GM19238 (cell line): ENCODE measurements at regions not wholly inside any gene's neighbourhood (a gene's known extent, or its start where the extent isn't known, plus 50 kb on each side); places are given as distances from the start of the nearest gene placed in this dataset.

Experiments
- DNase-seq: peaks from one replicate; pipeline ENCODE4 v3.0.0; 2011; ENCODE audit warnings: low spot score; ENCODE audit not compliant: insufficient read length

GRCh38 chr5:90201923-90202322 lies 207.6 kb downstream of the CETN3 start:
- DNase-seq, result no peak

GRCh38 chr5:90193185-90193822 lies 216.3 kb downstream of the CETN3 start:
- DNase-seq, result no peak

GRCh38 chr5:90191352-90192045 lies 218.1 kb downstream of the CETN3 start:
- no peak for DNase-seq

GRCh38 chr5:90185897-90186468 lies 223.6 kb downstream of the CETN3 start:
- DNase-seq, result no peak

- DNase-seq, result no peak
Observed at GRCh38 chr5:90184764-90185163, 224.8 kb downstream of the CETN3 start.

GRCh38 chr5:90182726-90183125 lies 226.8 kb downstream of the CETN3 start:
- DNase-seq, result no peak

GRCh38 chr5:90174236-90174635 lies 235.3 kb downstream of the CETN3 start:
- DNase-seq, result no peak

- no peak for DNase-seq
Observed at GRCh38 chr5:90173299-90174030, 236.1 kb downstream of the CETN3 start.

GRCh38 chr5:90171466-90171865 lies 238.1 kb downstream of the CETN3 start:
- no peak for DNase-seq

- DNase-seq, result no peak
Observed at GRCh38 chr5:90170261-90170660, 239.3 kb downstream of the CETN3 start.

GRCh38 chr5:90169078-90169477 lies 240.5 kb downstream of the CETN3 start:
- no peak for DNase-seq

GRCh38 chr5:90168399-90168798 lies 241.2 kb downstream of the CETN3 start:
- DNase-seq, result no peak

GRCh38 chr5:90166816-90167215 lies 242.7 kb downstream of the CETN3 start:
- DNase-seq, result no peak

GRCh38 chr5:90162324-90162723 lies 247.2 kb downstream of the CETN3 start:
- no peak for DNase-seq

- no peak for DNase-seq
Observed at GRCh38 chr5:90161414-90161813, 248.1 kb downstream of the CETN3 start.

GRCh38 chr5:90158131-90158530 lies 251.4 kb downstream of the CETN3 start:
- no peak for DNase-seq

GRCh38 chr5:90153031-90153430 lies 256.5 kb downstream of the CETN3 start:
- no peak for DNase-seq

- no peak for DNase-seq
Observed at GRCh38 chr5:90144625-90145327, 264.8 kb downstream of the CETN3 start.

- no peak for DNase-seq
Observed at GRCh38 chr5:90142541-90142940, 267.0 kb downstream of the CETN3 start.

GRCh38 chr5:90141984-90142383 lies 267.6 kb downstream of the CETN3 start:
- DNase-seq, result no peak

- DNase-seq, result no peak
Observed at GRCh38 chr5:90136952-90137528, 272.5 kb downstream of the CETN3 start.
